Liver (tissue), 8 donors: ENCODE measurements at regions not wholly inside any gene's neighbourhood (a gene's known extent, or its start where the extent isn't known, plus 50 kb on each side); places are given as distances from the start of the nearest gene placed in this dataset.

Experiments
- DNase-seq: peaks from one replicate; pipeline ENCODE4 v3.0.0-alpha.2; 2017; ENCODE audit warnings: low spot score
- H3K27ac ChIP-seq, 2 donors: one replicate each; pipeline ENCODE4 v1.7.0; 2013; ENCODE audit warnings: inconsistent platforms in 2 of 2, low read length in 2 of 2, control low read depth in 1 of 2, low read depth in 1 of 2, mild to moderate bottlenecking in 1 of 2
- H3K27me3 ChIP-seq, 4 donors: one replicate each; pipeline versions ENCODE4 v1.6.1 to v1.7.0; 2013; ENCODE audit warnings: low read length in 3 of 4, inconsistent platforms in 1 of 4, mild to moderate bottlenecking in 1 of 4, moderate library complexity in 1 of 4; ENCODE audit not compliant: control insufficient read depth in 4 of 4, insufficient read depth in 4 of 4
- H3K36me3 ChIP-seq, 4 donors: one replicate each; pipeline versions ENCODE4 v1.6.1 to v1.7.0; 2013; ENCODE audit warnings: low read length in 3 of 4, mild to moderate bottlenecking in 3 of 4, low read depth in 1 of 4, moderate library complexity in 1 of 4; ENCODE audit not compliant: control insufficient read depth in 4 of 4, insufficient read depth in 3 of 4
- H3K4me1 ChIP-seq, 4 donors: one replicate each; pipeline versions ENCODE4 v1.6.1 to v1.7.0; 2013; ENCODE audit warnings: low read length in 3 of 4, mild to moderate bottlenecking in 3 of 4, moderate library complexity in 1 of 4; ENCODE audit not compliant: control insufficient read depth in 4 of 4, insufficient read depth in 4 of 4
- H3K4me3 ChIP-seq, 3 donors: one replicate each; pipeline versions ENCODE4 v1.6.1 to v1.7.0; 2013; ENCODE audit warnings: low read length in 3 of 3, control low read depth in 1 of 3, low read depth in 1 of 3, mild to moderate bottlenecking in 1 of 3
- H3K9ac ChIP-seq, 2 donors: one replicate each; pipeline ENCODE4 v1.7.0; 2013; ENCODE audit warnings: low read length in 2 of 2, mild to moderate bottlenecking in 2 of 2, moderate library complexity in 2 of 2, control low read depth in 1 of 2, low read depth in 1 of 2
- H3K9me3 ChIP-seq, 4 donors: one replicate each; pipeline versions ENCODE4 v1.6.1 to v1.7.0; 2013; ENCODE audit warnings: low read length in 3 of 4; ENCODE audit not compliant: control insufficient read depth in 4 of 4
- ATF3 ChIP-seq: IDR thresholded peaks from 2 replicates; pipeline ENCODE4 v1.6.1; 2016; ENCODE audit warnings: antibody characterized with exemption
- CTCF ChIP-seq: fragments of 150-350 bp; IDR thresholded peaks from 2 replicates; pipeline ENCODE4 v1.5.1; 2017; ENCODE audit warnings: improper control_type of control experiment, low read depth, low read length; ENCODE audit not compliant: missing input control
- EGR1 ChIP-seq, 2 donors: IDR thresholded peaks; 2 replicates each; pipeline ENCODE4 v1.6.1; 2016 to 2018; ENCODE audit warnings: antibody characterized with exemption in 2 of 2, low read depth in 2 of 2
- FOXA1 ChIP-seq: IDR thresholded peaks from 2 replicates; pipeline ENCODE4 v1.6.1; 2016; ENCODE audit warnings: antibody characterized with exemption
- FOXA2 ChIP-seq: IDR thresholded peaks from 2 replicates; pipeline ENCODE4 v1.6.1; 2016; ENCODE audit warnings: antibody characterized with exemption
- GABPA ChIP-seq, 2 donors: IDR thresholded peaks in 1 of 2; conservative IDR thresholded peaks in 1 of 2; 2 replicates each; pipeline ENCODE4 v1.6.1; 2016; ENCODE audit warnings: antibody characterized with exemption in 2 of 2, mild to moderate bottlenecking in 1 of 2, moderate library complexity in 1 of 2
- HNF4A ChIP-seq, 2 donors: conservative IDR thresholded peaks; 2 replicates each; pipeline ENCODE4 v1.6.1; 2016; ENCODE audit warnings: antibody characterized with exemption in 2 of 2, mild to moderate bottlenecking in 2 of 2
- HNF4G ChIP-seq: IDR thresholded peaks from 2 replicates; pipeline ENCODE4 v1.6.1; 2016; ENCODE audit warnings: antibody characterized with exemption
- JUND ChIP-seq, 2 donors: IDR thresholded peaks; 2 replicates each; pipeline ENCODE4 v1.6.1; 2016; ENCODE audit warnings: antibody characterized with exemption in 2 of 2
- MAX ChIP-seq: IDR thresholded peaks from 2 replicates; pipeline ENCODE4 v1.6.1; 2016; ENCODE audit warnings: antibody characterized with exemption
- NR2F2 ChIP-seq: IDR thresholded peaks from 2 replicates; pipeline ENCODE4 v1.6.1; 2016; ENCODE audit warnings: antibody characterized with exemption
- RAD21 ChIP-seq, 2 donors: IDR thresholded peaks; 2 replicates each; pipeline ENCODE4 v1.6.1; 2016; ENCODE audit warnings: antibody characterized with exemption in 2 of 2, mild to moderate bottlenecking in 2 of 2
- REST ChIP-seq: IDR thresholded peaks from 2 replicates; pipeline ENCODE4 v1.6.1; 2016; ENCODE audit warnings: antibody characterized with exemption, mild to moderate bottlenecking
- RXRA ChIP-seq, 2 donors: IDR thresholded peaks; 2 replicates each; pipeline ENCODE4 v1.6.1; 2017 to 2018; ENCODE audit warnings: antibody characterized with exemption in 2 of 2, mild to moderate bottlenecking in 1 of 2
- SP1 ChIP-seq: IDR thresholded peaks from 2 replicates; pipeline ENCODE4 v1.6.1; 2018; ENCODE audit warnings: antibody characterized with exemption, mild to moderate bottlenecking
- TAF1 ChIP-seq: conservative IDR thresholded peaks from 2 replicates; pipeline ENCODE4 v1.6.1; 2016; ENCODE audit warnings: antibody characterized with exemption, mild to moderate bottlenecking
- YY1 ChIP-seq: IDR thresholded peaks from 2 replicates; pipeline ENCODE4 v1.6.1; 2016; ENCODE audit warnings: antibody characterized with exemption, mild to moderate bottlenecking
- ZBTB33 ChIP-seq: IDR thresholded peaks from 2 replicates; pipeline ENCODE4 v1.6.1; 2016; ENCODE audit warnings: antibody characterized with exemption
- WGBS: extraction: QIAGEN DNeasy Blood & Tissue Kit; methylation state at CpG from one replicate; pipeline ENCODE4 v1.1.7; 2013; 5-methylcytosine and 5-hydroxymethylcytosine counted together
- donor health status: healthy.
- donor health status: healthy.
- donor health status: healthy.
- donor health status: healthy.
- donor health status: healthy.

GRCh38 chr10:56771343-56771742, 410.3 kb upstream of the ZWINT start:
- WGBS, result 44% methylated on average over 1 of the region's 1 CpG
- no peak overlapping the region for H3K4me3 ChIP-seq
- H3K27me3 ChIP-seq, result peaks cover 0 to 2% (median 0%) of the 10 kb centered on the region in 4 donors
- H3K36me3 ChIP-seq, result no peaks in the 10 kb centered on the region
- TF ChIP-seq NR2F2 (no peak), EGR1 (IDR thresholded peaks at IDR 0.05; ENCODE audit: low read depth in 2 of 2) (no peak), FOXA2 (no peak), HNF4A (conservative IDR thresholded peaks at IDR 0.05) (no peak), SP1 (no peak), JUND (IDR thresholded peaks at IDR 0.05) (no peak), ZBTB33 (no peak), FOXA1 (no peak), ATF3 (no peak)
- H3K27ac ChIP-seq, result no peak overlapping the region
- no peaks in the 10 kb centered on the region for H3K4me1 ChIP-seq
- H3K9me3 ChIP-seq, result peaks cover 0 to 7% (median 0%) of the 10 kb centered on the region in 4 donors
- DNase-seq, result no peak
- no peak overlapping the region for H3K9ac ChIP-seq

GRCh38 chr10:56763090-56763489, 402.0 kb upstream of the ZWINT start:
- H3K4me1 ChIP-seq, result no peaks in the 10 kb centered on the region
- 64% methylated on average over 2 of the region's 2 CpGs for WGBS
- DNase-seq, result no peak
- peaks cover 0 to 16% (median 10%) of the 10 kb centered on the region in 4 donors for H3K9me3 ChIP-seq
- H3K27me3 ChIP-seq, result peaks cover 0 to 2% (median 0%) of the 10 kb centered on the region in 4 donors
- H3K9ac ChIP-seq, result no peak overlapping the region
- no peak overlapping the region for H3K27ac ChIP-seq
- H3K36me3 ChIP-seq, result no peaks in the 10 kb centered on the region
- no peak for TF ChIP-seq TAF1
- TF ChIP-seq EGR1 (IDR thresholded peaks at IDR 0.05; ENCODE audit: low read depth in 2 of 2), result no peak
- no peak for TF ChIP-seq CTCF
- no peak for TF ChIP-seq REST
- TF ChIP-seq HNF4G, result no peak
- no peak for TF ChIP-seq RAD21 (IDR thresholded peaks at IDR 0.05)
- TF ChIP-seq FOXA2, result no peak
- no peak for TF ChIP-seq MAX
- TF ChIP-seq GABPA (IDR thresholded peaks at IDR 0.05 in 1 of 2, conservative IDR thresholded peaks at IDR 0.05 in 1 of 2), result no peak
- no peak for TF ChIP-seq YY1
- no peak for TF ChIP-seq ATF3
- TF ChIP-seq ZBTB33, result no peak
- TF ChIP-seq SP1, result no peak
- no peak for TF ChIP-seq FOXA1
- no peak for TF ChIP-seq JUND (IDR thresholded peaks at IDR 0.05)
- no peak for TF ChIP-seq RXRA (IDR thresholded peaks at IDR 0.05)
- TF ChIP-seq NR2F2, result no peak
- no peak for TF ChIP-seq HNF4A (conservative IDR thresholded peaks at IDR 0.05)
- no peak overlapping the region for H3K4me3 ChIP-seq
